ENCODE measurements at regions not wholly inside any gene's neighbourhood (a gene's known extent, or its start where the extent isn't known, plus 50 kb on each side); places are given as distances from the start of the nearest gene placed in this dataset.

DNA sequence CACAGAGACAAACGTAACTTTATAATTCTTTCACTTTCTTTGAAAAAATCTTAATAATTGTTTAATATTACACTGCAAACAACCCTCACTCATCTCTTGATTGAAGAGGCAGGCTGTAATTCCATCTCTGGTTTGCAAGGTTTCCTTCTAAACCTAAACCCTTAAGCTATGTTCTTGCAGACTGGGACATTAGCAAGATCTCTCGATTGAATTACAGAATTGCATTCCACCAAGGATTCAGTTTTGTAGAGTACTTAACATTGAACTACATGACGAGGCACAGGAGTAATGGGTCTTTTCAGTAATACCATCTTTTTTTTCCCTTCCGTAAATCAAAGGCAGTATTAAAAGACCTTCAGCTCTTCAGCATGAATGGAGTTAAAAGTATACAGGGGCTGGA, 111.6 kb upstream of the EEF1E1 start:
- Histone ChIP-seq H3K9me2 (replicated peaks; ENCODE audit: low read depth, low read length) (no peaks in the 10 kb centered on the region), H3K79me2 (ENCODE audit: insufficient read depth, low read length) (no peaks in the 10 kb centered on the region), H3K27me3 (ENCODE audit: insufficient read depth, low read length, poor library complexity, severe bottlenecking) (no peaks in the 10 kb centered on the region), H3K4me3 (ENCODE audit: low read length, poor library complexity, severe bottlenecking) (no peak overlapping the region), H3K4me2 (ENCODE audit: low read depth, low read length, poor library complexity, severe bottlenecking) (no peak overlapping the region), H2AFZ (ENCODE audit: low read length) (no peak overlapping the region), H3K4me1 (ENCODE audit: insufficient read depth, low read length, poor library complexity, severe bottlenecking) (peaks cover 3% of the 10 kb centered on the region), H3K36me3 (ENCODE audit: insufficient read depth, low read length) (no peaks in the 10 kb centered on the region), H3F3A (ENCODE audit: low read depth) (no peaks in the 10 kb centered on the region), H3K9ac (ENCODE audit: low read depth, low read length, poor library complexity, severe bottlenecking) (no peak overlapping the region), H3K9me3 (ENCODE audit: insufficient read depth, low read depth, low read length) (no peaks in the 10 kb centered on the region), H4K20me1 (ENCODE audit: insufficient read depth, low read length, poor library complexity, severe bottlenecking) (no peaks in the 10 kb centered on the region)
- TF ChIP-seq, protein P1, sequence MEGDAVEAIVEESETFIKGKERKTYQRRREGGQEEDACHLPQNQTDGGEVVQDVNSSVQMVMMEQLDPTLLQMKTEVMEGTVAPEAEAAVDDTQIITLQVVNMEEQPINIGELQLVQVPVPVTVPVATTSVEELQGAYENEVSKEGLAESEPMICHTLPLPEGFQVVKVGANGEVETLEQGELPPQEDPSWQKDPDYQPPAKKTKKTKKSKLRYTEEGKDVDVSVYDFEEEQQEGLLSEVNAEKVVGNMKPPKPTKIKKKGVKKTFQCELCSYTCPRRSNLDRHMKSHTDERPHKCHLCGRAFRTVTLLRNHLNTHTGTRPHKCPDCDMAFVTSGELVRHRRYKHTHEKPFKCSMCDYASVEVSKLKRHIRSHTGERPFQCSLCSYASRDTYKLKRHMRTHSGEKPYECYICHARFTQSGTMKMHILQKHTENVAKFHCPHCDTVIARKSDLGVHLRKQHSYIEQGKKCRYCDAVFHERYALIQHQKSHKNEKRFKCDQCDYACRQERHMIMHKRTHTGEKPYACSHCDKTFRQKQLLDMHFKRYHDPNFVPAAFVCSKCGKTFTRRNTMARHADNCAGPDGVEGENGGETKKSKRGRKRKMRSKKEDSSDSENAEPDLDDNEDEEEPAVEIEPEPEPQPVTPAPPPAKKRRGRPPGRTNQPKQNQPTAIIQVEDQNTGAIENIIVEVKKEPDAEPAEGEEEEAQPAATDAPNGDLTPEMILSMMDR (conservative IDR thresholded peaks at IDR 0.05; ENCODE audit: low read length): no peak
- TF ChIP-seq EZH2phosphoT487 (IDR thresholded peaks at IDR 0.05; ENCODE audit: borderline replicate concordance): no peak

DNA sequence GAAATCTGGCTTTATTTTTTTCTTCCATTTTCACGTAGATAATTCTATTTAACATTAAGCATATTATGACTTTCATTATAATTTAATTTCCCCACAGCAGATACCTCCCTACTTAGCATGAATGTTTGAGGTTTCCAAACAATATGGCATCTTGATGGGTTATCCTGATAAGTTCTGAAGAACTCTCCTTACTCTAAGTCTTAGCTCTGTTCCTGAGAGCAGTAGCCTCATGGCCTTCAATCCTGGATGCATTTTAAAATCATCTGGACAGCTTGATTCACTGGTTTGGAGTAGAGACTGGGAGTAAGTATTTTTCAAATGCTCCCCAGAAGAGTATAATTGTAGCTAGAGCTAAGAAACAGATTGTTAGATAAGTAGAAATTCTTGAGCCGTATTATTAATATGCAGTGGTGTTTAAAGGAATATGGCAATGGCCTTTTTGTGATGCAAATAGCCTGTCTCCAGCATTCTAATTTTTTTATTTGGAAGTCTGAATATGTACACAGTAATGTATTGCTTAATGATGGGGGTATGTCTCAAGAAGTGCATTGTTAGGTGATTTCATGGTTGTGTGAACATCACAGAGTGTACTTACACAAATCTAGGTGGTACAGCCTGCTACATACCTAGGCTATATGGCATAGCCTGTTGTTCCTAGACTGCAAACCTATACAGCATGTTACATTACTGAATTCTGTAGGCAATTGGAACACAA, 110.5 kb upstream of the EEF1E1 start:
- H3K4me1 ChIP-seq (ENCODE audit: insufficient read depth, low read length, poor library complexity, severe bottlenecking): no peaks in the 10 kb centered on the region
- H3K4me2 ChIP-seq (ENCODE audit: low read depth, low read length, poor library complexity, severe bottlenecking): no peak overlapping the region
- no peak overlapping the region for H3K4me3 ChIP-seq (ENCODE audit: low read length, poor library complexity, severe bottlenecking)
- no peaks in the 10 kb centered on the region for H3K9me2 ChIP-seq (replicated peaks; ENCODE audit: low read depth, low read length)
- no peaks in the 10 kb centered on the region for H3K36me3 ChIP-seq (ENCODE audit: insufficient read depth, low read length)
- H3K27me3 ChIP-seq (ENCODE audit: insufficient read depth, low read length, poor library complexity, severe bottlenecking): no peaks in the 10 kb centered on the region
- H3K79me2 ChIP-seq (ENCODE audit: insufficient read depth, low read length): no peaks in the 10 kb centered on the region
- no peaks in the 10 kb centered on the region for H4K20me1 ChIP-seq (ENCODE audit: insufficient read depth, low read length, poor library complexity, severe bottlenecking)
- no peak overlapping the region for H3K9ac ChIP-seq (ENCODE audit: low read depth, low read length, poor library complexity, severe bottlenecking)
- TF ChIP-seq EZH2phosphoT487 (IDR thresholded peaks at IDR 0.05; ENCODE audit: borderline replicate concordance): no peak
- TF ChIP-seq, protein P1 (conservative IDR thresholded peaks at IDR 0.05; ENCODE audit: low read length): no peak
- no peaks in the 10 kb centered on the region for H3K9me3 ChIP-seq (ENCODE audit: insufficient read depth, low read depth, low read length)
- no peaks in the 10 kb centered on the region for H3F3A ChIP-seq (ENCODE audit: low read depth)
- H2AFZ ChIP-seq (ENCODE audit: low read length): no peak overlapping the region

- no peaks in the 10 kb centered on the region for H4K20me1 ChIP-seq (ENCODE audit: insufficient read depth, low read length, poor library complexity, severe bottlenecking)
- H3F3A ChIP-seq (ENCODE audit: low read depth): no peaks in the 10 kb centered on the region
- no peaks in the 10 kb centered on the region for H3K79me2 ChIP-seq (ENCODE audit: insufficient read depth, low read length)
- H2AFZ ChIP-seq (ENCODE audit: low read length): no peak overlapping the region
- H3K9ac ChIP-seq (ENCODE audit: low read depth, low read length, poor library complexity, severe bottlenecking): no peak overlapping the region
- H3K4me1 ChIP-seq (ENCODE audit: insufficient read depth, low read length, poor library complexity, severe bottlenecking): no peaks in the 10 kb centered on the region
- no peak for TF ChIP-seq EZH2phosphoT487 (IDR thresholded peaks at IDR 0.05; ENCODE audit: borderline replicate concordance)
- TF ChIP-seq, protein P1 (conservative IDR thresholded peaks at IDR 0.05; ENCODE audit: low read length): no peak
- no peak overlapping the region for H3K4me3 ChIP-seq (ENCODE audit: low read length, poor library complexity, severe bottlenecking)
- no peaks in the 10 kb centered on the region for H3K27me3 ChIP-seq (ENCODE audit: insufficient read depth, low read length, poor library complexity, severe bottlenecking)
- H3K9me3 ChIP-seq (ENCODE audit: insufficient read depth, low read depth, low read length): no peaks in the 10 kb centered on the region
- H3K9me2 ChIP-seq (replicated peaks; ENCODE audit: low read depth, low read length): no peaks in the 10 kb centered on the region
- no peak overlapping the region for H3K4me2 ChIP-seq (ENCODE audit: low read depth, low read length, poor library complexity, severe bottlenecking)
- no peaks in the 10 kb centered on the region for H3K36me3 ChIP-seq (ENCODE audit: insufficient read depth, low read length)
These were observed 105.5 kb upstream of the EEF1E1 start for GRCh38 chr6:8207869-8208191.
